ENCODE measurements at regions not wholly inside any gene's neighbourhood (a gene's known extent, or its start where the extent isn't known, plus 50 kb on each side); places are given as distances from the start of the nearest gene placed in this dataset.

DNA sequence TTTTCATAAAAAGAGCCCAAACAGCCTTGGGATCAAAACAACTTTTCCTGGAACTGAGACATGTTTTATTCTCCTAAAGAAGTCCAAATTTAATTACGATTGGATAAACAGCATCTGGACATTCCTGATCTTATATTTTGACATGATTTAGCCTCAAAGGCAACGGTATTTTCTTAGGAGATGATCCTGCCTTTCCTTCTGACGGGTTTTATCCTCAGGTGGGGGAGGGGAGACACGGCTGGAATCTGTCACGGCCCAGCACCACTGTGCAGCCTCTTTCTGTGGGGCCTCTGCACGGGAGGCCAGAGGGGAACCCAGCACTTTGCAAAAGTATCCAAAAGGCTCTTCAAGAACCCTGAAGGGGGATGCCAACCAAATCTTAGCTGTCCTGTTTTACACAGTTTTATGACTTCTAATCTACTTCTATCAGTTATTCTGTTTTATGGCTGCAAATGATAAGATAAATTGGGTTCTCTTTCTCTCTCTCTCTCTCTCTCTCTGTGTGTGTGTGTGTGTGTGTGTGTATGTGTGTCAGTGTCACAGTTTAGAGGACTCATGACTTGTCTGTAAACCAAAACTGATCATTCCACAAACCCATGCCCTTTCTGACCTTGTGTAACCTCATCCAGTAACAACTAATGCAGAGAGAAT, 321.1 kb upstream of the NPVF start:
- no peak for DNase-seq (ENCODE audit: low read depth)

DNA sequence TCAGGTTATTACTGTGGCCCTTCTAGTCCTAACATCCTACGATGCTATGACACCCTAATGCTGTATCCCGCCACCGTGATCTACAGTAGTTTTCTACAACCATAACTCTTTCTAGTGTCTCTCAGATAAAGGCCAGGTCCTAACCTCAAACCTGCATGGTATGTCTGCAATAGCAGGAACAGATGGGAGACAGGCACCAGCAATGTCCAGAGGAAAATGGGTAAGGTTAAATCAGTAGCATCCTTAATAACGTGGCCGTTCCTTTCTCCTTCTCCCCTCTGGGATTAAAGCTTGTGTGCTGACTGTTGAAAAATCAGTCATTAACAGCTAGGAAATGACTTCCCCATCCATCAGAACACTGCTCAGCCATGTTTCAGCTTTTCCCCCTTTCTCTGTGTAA, 321.9 kb upstream of the NPVF start:
- DNase-seq (ENCODE audit: low read depth): no peak

DNA sequence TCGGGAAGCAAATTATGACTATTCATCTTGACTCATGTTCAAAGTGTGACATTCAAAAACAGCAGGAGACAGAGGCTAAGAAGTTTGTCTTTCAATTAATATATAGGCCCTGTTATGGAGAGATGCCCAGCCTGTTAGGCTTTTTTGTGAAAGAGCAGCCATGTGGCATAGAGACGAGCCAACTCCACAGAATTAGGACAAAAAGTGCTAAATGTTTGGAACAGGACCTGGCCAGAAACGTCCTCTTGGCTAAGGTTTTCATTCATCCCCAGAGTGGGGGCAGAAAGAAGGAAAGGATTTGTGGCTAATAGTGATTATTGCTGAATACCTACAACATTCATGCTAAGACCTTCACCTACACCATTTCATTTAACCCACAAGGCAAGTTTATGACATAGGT, 324.7 kb upstream of the NPVF start:
- no peak for DNase-seq (ENCODE audit: low read depth)

DNA sequence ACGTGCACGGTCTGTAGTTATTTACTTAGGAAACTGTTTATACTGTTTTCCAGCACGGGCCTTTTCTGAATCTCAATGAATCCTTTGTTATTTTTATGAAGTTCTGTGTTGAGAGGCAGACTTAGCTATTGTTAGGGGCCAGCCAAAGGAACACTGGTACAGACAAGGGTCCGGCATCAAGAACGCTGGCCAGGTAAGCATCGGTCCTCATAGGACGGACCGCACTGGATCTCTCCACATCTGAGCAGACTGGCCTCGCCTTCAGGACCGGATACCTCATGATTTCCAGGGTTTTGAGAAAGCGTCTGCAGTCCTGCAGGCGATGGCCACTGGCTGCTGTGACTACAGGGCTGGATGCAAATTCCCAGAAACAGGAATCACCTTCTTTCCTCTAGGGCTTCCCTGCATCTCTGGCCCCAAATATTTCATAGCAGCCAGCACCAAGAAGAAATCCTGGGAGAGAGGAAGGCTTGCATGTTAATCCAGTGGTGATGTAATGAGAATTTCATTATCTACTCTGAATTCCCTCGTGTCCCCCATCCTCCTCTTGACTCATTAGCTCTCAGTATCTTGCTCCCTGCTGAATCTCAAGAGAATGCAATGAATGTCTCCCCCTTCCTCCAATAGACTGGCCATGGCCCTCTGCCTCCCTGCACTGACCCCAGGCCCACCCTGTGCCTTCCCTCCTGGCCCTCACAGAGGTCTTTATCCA, 325.4 kb upstream of the NPVF start:
- DNase-seq (ENCODE audit: low read depth): no peak

DNA sequence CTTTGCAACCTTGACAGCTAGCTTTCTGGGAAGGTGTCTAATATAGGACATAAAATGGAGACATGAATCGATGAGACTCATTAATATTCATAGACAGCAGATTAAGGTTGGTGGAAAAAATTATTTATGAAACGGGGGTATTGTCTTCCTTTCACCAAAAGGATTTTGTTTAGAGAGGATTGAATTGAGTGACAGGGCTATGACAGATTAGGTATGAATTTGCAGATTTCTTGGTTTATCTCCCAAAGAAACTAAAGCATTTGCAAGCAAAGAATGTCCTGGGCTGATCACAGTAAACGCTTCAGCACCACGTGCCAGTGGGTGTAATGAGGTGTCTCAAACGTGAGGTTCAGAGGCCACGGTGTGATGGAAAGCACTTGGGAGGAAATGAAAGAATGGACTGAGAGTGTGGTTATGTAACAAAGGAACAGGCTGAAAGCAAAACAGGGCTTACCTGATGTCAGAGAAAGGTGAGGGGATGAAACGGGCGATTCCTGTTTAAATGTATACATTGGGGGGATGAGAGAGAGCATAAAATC, 329.2 kb upstream of the NPVF start:
- DNase-seq (ENCODE audit: low read depth): no peak

DNA sequence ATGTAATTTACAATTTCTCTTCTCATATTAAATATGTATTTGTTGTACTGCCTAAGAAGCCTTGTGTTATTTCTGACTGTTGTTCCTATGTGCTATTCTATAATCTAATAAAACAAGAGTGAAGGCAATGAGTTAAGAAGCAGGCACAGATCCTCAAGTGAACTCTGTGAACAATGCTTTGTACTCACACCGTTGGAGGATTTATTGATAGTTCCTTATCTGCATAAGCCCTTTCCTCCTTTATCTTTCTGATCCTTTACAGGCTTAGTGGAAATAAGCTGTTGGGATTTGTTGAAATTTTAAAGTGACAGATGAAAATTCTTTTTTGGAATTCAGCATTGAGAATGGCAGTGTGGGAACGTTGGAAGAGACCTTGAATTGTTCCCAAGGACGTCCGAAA, 329.6 kb upstream of the NPVF start:
- DNase-seq (ENCODE audit: low read depth): no peak

DNA sequence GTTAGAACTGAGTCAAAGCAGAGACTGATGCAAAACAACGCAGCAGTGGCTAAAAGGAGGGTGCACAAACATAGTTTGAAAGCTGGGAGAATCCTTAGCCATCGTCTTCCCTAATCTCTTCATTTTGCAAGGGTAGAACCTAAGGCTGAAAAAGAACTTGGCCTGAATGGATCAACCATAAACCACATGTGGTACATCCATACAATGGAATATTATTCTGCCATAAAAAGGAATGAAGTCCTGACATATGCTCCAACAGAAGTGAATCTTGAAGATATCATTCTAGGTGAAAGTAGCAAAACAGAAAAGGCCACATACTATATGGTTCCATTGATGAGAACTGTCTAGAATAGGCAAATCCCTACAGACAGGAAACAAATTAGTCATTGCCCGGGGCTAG, 330.3 kb upstream of the NPVF start:
- DNase-seq (ENCODE audit: low read depth): no peak

DNA sequence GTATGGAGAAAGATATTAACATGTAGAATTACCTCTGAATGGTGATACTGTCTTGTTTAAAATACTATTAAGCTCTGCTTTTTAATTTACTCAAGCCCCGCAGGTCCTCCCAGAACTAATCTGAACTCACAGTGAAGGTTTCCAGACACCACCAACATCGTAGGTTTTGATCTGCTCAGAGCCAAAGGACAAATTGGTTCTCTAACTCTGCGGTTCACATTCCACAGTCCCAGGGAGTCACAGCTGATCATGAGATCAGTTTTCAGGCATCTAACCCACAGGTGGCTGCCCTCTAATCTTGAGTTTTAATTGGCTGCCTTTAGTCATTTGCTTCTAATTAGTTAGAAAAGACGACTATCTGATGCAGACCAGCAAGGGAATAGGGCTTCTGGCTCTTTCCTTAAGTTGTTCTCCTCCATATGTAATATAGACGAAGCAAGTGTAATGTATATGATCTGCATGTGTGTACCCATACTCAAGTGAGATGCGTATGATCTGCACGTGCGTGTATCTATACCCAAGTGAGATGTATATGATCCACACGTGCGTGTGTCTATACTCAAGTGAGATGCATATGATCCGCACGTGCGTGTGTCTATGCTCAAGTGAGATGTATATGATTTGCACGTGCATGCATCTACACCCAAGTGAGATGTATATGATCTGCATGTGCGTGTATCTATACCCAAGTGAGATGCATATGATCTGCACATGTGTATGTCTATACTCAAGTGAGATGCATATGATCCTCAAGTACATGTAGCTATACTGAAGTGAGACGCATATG, 331.5 kb upstream of the NPVF start:
- DNase-seq (ENCODE audit: low read depth): peak; percentile 77

DNA sequence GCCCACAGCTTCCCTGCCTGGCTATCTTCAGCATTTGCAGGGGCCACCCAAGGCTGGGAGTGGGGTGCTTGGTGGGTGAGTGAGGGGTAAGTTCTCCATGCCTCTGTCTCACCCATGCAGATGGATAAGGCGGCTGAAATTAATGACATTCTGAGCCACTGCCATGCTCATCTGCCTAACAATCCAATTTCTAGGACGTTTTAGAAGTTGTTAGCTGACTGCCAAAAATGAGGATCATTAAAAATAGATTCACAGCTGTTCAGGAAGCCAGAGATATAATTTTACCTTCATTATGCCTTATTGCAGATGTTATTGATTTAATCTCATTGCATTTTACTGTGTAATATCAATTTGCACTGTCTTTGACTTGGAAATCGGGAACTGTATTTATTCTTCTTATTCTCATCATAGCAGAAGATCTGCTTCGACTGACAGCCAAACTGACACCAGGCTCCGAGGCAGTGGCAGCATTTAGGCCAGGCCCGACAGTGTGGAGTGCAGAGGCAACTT, 334.4 kb upstream of the NPVF start:
- no peak for DNase-seq (ENCODE audit: low read depth)

DNA sequence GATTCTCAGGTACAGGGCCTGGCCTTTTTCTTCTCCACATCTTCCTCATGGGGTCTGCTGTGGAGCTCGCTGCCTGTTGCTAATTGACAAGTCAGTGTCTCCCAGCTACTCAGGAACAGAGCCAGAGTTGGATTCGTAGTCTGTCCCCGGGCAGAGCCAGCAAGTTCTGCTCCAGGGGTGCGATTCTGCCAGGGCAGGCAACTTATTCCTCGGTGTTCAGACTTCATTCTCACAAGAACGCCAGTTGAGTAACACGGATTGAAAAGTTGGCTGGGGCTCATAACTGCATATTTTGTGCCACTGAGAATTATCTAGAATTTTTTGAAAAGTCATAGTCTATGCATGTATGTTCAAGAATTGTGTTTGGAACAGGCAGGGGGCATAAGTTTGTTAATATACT, 336.7 kb upstream of the NPVF start:
- no peak for DNase-seq (ENCODE audit: low read depth)

DNA sequence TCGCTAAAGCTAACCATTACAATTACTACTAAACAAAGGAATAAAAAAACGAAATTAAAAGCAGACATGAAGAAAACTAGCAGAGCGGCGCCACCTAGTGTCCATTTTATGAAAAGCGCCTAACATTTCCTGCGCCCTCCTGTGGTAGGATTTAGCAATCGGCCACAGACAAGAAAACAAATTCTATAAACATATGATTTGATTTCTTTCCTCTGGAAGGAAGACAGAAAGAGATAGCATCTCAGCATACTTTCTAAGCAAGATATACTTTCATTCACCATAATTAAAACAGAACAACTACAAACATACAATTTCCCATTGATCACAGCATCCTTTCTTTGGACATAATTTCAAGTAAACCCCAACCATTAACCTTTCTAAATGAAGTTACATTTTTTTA, 337.7 kb upstream of the NPVF start:
- peak; percentile 87 for DNase-seq (ENCODE audit: low read depth)

DNA sequence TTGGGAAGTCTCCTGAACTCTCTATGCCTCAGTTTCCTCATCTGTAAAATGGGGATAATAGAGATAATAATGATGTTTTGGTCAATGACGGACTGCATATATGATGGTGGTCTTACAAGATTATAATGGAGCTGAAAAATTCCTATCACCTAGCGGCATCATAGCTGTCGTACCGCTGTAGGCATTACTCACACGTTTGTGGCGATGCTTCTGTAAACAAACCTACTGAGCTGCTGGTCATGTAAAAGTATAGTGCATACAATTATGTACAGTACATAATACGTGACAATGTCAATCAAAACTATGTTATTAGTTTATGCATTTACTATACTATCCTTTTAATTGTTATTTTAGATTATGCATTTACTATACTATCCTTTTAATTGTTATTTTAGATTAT, 339.1 kb upstream of the NPVF start:
- DNase-seq (ENCODE audit: low read depth): no peak

DNA sequence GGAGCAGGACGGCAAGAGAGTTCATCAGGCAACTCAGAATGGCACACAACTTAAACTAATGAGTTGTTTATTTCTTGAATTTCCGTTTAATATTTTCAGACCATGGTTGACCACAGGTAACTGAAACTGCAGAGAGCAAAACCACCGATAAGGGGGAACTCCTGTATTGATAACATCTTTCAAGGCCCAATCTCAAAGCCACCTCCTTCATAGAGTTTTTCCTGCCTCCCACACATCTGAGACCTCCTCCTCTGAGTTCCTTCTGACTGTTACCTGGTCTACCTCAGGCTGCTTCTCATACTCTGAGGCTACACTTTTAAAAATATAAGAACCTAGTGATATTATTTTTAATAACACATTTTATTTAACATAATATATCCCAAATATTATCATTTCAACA, 341.5 kb upstream of the NPVF start:
- no peak for DNase-seq (ENCODE audit: low read depth)

DNA sequence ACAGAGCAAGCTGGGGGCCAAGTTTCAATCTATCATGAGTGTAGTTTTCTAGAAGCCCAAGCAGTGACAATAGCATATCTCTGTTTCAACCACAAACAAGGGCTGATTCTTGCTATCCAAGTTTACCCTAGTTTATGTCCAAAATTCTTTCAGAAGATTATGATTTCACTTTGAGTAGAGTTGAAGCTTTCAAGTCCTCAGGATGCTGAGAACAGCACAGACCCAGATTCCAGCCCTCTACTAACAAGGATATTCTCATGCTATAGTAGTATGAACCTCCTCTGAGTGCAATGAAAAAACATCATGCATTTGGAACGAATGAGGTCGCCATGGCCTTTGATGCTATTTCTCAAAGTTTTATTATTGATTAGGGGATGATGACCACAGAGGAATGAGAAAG, 344.1 kb upstream of the NPVF start:
- DNase-seq (ENCODE audit: low read depth): no peak

DNA sequence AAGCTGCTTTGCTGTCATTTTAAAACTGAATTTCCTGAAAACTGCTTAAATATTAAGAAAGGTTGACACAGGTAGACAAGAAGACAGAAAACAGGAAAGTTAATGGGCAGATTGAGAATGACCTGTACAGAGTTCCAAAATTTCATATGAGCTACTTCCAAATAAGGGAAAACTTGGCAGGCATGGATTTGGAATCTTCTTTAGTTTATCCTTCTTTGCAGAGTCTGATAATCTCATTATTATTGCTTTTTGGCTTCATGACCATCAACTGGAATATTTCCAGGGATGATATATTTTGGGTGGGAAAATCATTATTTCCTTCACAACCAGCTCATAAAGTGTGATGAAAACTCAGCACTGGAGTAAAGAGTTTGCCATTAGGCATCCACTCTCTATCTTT, 346.5 kb upstream of the NPVF start:
- no peak for DNase-seq (ENCODE audit: low read depth)

DNA sequence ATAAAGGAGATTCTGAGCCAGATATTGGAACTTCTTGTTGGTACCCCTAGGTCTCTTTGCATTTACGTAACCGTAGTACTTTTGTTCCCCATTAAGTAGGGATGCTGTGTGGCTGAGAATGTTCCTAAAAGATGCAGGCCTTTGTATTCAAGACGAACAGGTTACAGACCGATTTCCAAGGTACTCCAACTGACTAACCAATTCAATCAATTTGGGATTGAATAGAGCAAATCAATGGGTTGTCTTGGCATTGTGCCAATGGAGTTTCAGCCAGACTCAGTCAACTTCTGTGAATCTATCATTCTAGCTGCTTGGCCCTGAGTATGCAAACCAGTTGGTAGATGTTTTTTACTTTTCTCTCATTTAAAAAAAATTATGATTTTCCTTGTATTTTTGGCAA, 347.3 kb upstream of the NPVF start:
- no peak for DNase-seq (ENCODE audit: low read depth)

DNA sequence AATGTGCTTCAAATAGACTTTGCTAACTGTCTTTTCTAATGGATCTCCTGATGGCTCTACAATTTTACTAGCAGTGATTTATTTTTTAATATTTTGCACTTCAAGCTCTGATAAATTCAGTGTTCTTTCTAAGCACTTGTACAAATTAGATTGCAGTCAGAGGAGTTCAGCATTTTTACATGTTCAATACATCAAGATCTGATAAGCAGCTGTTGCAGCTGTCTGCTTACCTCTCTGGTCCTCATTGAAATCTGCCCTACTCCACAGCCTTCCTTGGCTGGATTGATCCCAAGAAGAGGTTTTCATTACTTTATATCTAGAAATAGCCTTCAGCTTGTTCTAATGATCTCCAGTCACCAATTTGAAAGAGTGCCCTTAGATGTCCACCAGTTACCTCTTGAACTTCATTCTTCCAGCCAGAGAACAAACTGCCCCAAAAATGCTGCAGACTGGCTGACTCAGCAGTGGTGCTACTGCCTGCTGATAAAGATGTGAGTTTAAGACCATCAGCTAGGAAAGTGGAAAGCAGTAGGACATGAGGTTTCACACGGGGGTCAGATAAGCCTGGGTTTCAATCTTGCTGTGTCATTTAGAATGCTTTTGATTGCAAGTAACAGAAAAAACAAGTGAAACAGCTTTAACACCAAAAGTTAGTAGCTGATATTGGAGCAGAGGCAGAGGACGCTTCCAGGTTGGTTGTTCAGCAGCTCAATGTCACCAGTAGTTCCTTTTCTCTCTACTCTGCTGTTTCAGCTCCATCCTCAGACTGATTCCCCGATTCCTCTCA, 350.9 kb upstream of the NPVF start:
- DNase-seq (ENCODE audit: low read depth): no peak

DNA sequence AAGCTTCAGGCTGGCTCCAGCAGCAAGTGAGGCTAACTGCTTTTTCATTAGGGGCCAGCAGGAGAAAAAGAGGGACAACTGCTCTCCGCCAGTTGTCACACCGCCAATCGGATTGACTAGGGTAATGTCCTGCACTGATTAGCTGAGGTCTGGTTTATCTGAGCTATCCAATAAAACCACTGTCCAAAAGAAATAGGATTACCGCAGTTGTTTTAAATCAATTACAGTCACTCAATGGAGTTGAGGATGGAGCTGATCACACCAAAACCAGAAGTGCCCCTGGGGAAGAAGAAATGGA, 351.4 kb upstream of the NPVF start:
- DNase-seq (ENCODE audit: low read depth): no peak

DNA sequence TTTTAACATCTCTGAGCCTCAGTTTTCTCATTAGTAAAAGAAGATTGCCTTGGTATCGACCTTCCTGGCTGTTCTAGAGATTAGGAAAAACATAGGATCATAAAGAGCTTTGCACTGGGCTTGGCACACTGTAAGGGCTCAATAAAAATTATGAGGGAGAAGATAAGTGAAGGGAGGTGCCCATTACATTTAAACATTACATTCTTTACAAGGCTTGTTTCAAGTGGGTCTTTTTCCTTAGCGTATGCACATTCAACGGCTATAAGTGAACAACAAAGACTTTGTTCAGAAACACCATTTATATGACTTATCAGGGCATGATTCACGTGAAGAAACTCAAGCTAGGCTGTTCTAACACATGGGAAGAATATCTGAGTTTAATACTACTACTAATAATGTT, 351.9 kb upstream of the NPVF start:
- DNase-seq (ENCODE audit: low read depth): no peak

DNA sequence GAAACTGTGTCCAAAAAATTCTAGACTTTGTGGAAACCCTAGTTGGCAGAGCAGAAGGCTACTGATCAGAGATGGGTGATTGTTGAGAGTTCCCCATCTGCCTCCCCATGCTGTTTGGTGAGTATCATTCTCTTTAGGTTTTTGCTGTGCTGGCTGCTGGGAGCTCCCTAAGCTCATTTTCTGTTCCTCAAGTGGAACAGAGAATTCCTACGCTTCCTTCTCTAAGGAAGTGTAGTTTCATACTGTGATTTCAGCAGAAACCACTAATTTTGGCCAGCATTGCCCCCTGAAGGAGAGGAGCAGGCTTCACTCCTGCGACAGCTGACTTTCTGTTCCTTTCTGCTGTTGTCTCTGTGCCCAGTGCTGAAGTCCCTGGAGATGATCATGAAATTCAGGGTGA, 355.3 kb upstream of the NPVF start:
- no peak for DNase-seq (ENCODE audit: low read depth)

DNA sequence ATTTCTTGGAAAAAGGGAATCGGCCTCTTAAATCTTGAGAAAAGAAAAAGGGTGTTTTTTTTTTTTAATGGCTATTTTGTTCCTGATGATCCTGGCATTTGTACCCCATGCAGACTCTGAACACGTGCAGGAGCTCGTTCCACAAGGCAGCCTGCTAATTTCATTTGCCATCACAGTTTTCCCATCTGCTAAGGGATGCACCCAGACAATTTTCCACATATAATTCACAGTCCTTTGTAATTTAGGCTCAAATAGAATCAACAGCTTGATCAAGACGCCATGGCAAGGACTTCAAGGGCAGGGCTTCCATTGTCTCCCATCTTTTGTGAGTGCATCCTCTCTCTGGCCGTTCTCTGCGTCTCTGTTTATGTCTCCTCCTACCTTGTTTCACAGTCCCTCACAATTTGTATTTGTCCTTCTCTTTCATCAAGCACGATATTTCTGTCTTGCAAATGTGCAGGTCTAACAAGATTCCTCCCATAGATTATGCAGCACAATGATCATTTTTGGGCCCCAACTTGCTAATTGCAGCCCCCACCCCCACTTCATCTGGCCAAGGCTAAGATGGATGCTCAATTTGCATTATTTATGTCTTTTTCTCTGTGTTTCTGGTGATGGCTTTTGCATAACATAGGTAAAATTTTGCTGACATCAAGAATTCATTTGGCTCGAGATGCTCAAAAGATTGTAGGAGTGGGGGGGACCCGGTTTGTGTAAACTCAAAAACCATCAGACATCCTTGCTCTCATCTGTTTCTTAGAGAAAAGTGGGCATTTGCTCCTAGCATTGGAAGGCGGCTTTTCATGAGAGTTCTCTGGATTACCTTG, 356.0 kb upstream of the NPVF start:
- no peak for DNase-seq (ENCODE audit: low read depth)
